H9 (cell line): ENCODE measurements at regions not wholly inside any gene's neighbourhood (a gene's known extent, or its start where the extent isn't known, plus 50 kb on each side); places are given as distances from the start of the nearest gene placed in this dataset.

Source experiments
- DNase-seq: peaks from one replicate; pipeline ENCODE4 v3.0.0-alpha.2; 2017
- H2AFZ ChIP-seq: one replicate; pipeline ENCODE4 v1.6.1; 2013; ENCODE audit warnings: mild to moderate bottlenecking, low read length, control low read depth, moderate library complexity
- H2AK5ac ChIP-seq: 2 replicates; pipeline ENCODE4 v1.6.1; 2013; ENCODE audit warnings: low read length, control low read depth, mixed read lengths; ENCODE audit not compliant: insufficient read length
- H2BK120ac ChIP-seq: one replicate; pipeline ENCODE4 v1.6.1; 2013; ENCODE audit warnings: low read depth, mild to moderate bottlenecking, low read length, control low read depth, inconsistent platforms; ENCODE audit not compliant: poor library complexity, severe bottlenecking
- H2BK12ac ChIP-seq: 2 replicates; pipeline ENCODE4 v1.6.1; 2013; ENCODE audit warnings: low read length, control low read depth, mixed read lengths, low read depth; ENCODE audit not compliant: insufficient read length
- H2BK15ac ChIP-seq: 2 replicates; pipeline ENCODE4 v1.6.1; 2013; ENCODE audit warnings: low read depth, low read length, control low read depth
- H2BK20ac ChIP-seq: one replicate; pipeline ENCODE4 v1.6.1; 2013; ENCODE audit warnings: low read depth, mild to moderate bottlenecking, low read length, control low read depth, inconsistent platforms; ENCODE audit not compliant: poor library complexity, severe bottlenecking
- H2BK5ac ChIP-seq: 2 replicates; pipeline ENCODE4 v1.6.1; 2013; ENCODE audit warnings: low read length, control low read depth, mixed read lengths; ENCODE audit not compliant: insufficient read length
- H3K14ac ChIP-seq: 2 replicates; pipeline ENCODE4 v1.6.1; 2013; ENCODE audit warnings: low read length, control low read depth; ENCODE audit not compliant: insufficient read depth
- H3K18ac ChIP-seq: 2 replicates; pipeline ENCODE4 v1.6.1; 2013; ENCODE audit warnings: low read depth, mild to moderate bottlenecking, mixed read lengths, low read length, control low read depth; ENCODE audit not compliant: insufficient read length
- H3K23ac ChIP-seq: 2 replicates; pipeline ENCODE4 v1.6.1; 2013; ENCODE audit warnings: low read length, control low read depth, mixed read lengths, low read depth; ENCODE audit not compliant: insufficient read length
- H3K23me2 ChIP-seq: 2 replicates; pipeline ENCODE4 v1.6.1; 2013; ENCODE audit warnings: low read depth, mild to moderate bottlenecking, mixed read lengths, low read length, control low read depth; ENCODE audit not compliant: insufficient read length, poor library complexity, severe bottlenecking
- H3K27ac ChIP-seq: 2 replicates; pipeline ENCODE4 v1.5.1; 2013; ENCODE audit warnings: low read length, control low read depth, mixed read lengths, low read depth; ENCODE audit not compliant: insufficient read length
- H3K27me3 ChIP-seq: 2 replicates; pipeline ENCODE4 v1.6.1; 2013; ENCODE audit warnings: low read length, control low read depth, inconsistent platforms; ENCODE audit not compliant: insufficient read depth
- H3K4ac ChIP-seq: 2 replicates; pipeline ENCODE4 v1.6.1; 2013; ENCODE audit warnings: low read depth, mild to moderate bottlenecking, control low read depth, inconsistent platforms, low read length, moderate library complexity
- H3K4me1 ChIP-seq: 2 replicates; pipeline ENCODE4 v1.6.1; 2013; ENCODE audit warnings: low read length, control low read depth, inconsistent platforms; ENCODE audit not compliant: insufficient read depth
- H3K4me2 ChIP-seq: 2 replicates; pipeline ENCODE4 v1.6.1; 2013; ENCODE audit warnings: low read length, control low read depth, mixed read lengths; ENCODE audit not compliant: insufficient read length, insufficient read depth
- H3K56ac ChIP-seq: 2 replicates; pipeline ENCODE4 v1.6.1; 2013; ENCODE audit warnings: low read depth, mild to moderate bottlenecking, mixed read lengths, low read length, control low read depth; ENCODE audit not compliant: insufficient read length
- H3K79me1 ChIP-seq: 2 replicates; pipeline ENCODE4 v1.6.1; 2013; ENCODE audit warnings: low read depth, mild to moderate bottlenecking, moderate library complexity, low read length, control low read depth, inconsistent platforms; ENCODE audit not compliant: insufficient read depth, poor library complexity, severe bottlenecking
- H3K79me2 ChIP-seq: 2 replicates; pipeline ENCODE4 v1.6.1; 2013; ENCODE audit warnings: low read length, control low read depth, inconsistent platforms; ENCODE audit not compliant: insufficient read depth
- H3K9ac ChIP-seq: 2 replicates; pipeline ENCODE4 v1.6.1; 2013; ENCODE audit warnings: low read length, control low read depth, mixed read lengths; ENCODE audit not compliant: insufficient read length; ENCODE audit errors: extremely low read depth
- H3K9me3 ChIP-seq: one replicate; pipeline ENCODE4 v1.6.1; 2013; ENCODE audit warnings: low read depth, low read length, inconsistent platforms; ENCODE audit not compliant: control insufficient read depth
- H3T11ph ChIP-seq: one replicate; pipeline ENCODE4 v1.6.1; 2013; ENCODE audit warnings: mild to moderate bottlenecking, low read length, control low read depth, inconsistent platforms
- H4K20me1 ChIP-seq: one replicate; pipeline ENCODE4 v1.6.1; 2013; ENCODE audit not compliant: control insufficient read depth, insufficient read length, insufficient read depth
- H4K5ac ChIP-seq: 2 replicates; pipeline ENCODE4 v1.6.1; 2013; ENCODE audit warnings: low read depth, mild to moderate bottlenecking, mixed read lengths, low read length, control low read depth; ENCODE audit not compliant: insufficient read length
- H4K8ac ChIP-seq: replicated peaks from 2 replicates; pipeline ENCODE4 v1.6.1; 2013; ENCODE audit warnings: low read length, control low read depth, mixed read lengths, low read depth; ENCODE audit not compliant: insufficient read length
- H4K91ac ChIP-seq: 2 replicates; pipeline ENCODE4 v1.6.1; 2013; ENCODE audit warnings: low read depth, mild to moderate bottlenecking, moderate library complexity, mixed read lengths, low read length, control low read depth; ENCODE audit not compliant: insufficient read length
- H3K27ac Mint-ChIP-seq, 3 experiments: 2 replicates in 2 of 3; 3 replicates in 1 of 3; pipeline ENCODE4 v1.8.0; 2020 to 2021; ENCODE audit warnings: mixed read lengths in 3 of 3, mild to moderate bottlenecking in 1 of 3, moderate library complexity in 1 of 3
- H3K27me3 Mint-ChIP-seq: 2 replicates; pipeline ENCODE4 v1.8.0; 2021; ENCODE audit warnings: low read depth, mild to moderate bottlenecking, moderate library complexity, mixed read lengths
- H3K36me3 Mint-ChIP-seq, 3 experiments: 2 replicates in 2 of 3; 3 replicates in 1 of 3; pipeline ENCODE4 v1.8.0; 2020 to 2021; ENCODE audit warnings: low read depth in 3 of 3, mixed read lengths in 3 of 3; ENCODE audit not compliant: insufficient read depth in 1 of 3
- H3K4me1 Mint-ChIP-seq, 2 experiments: 2 replicates each; pipeline ENCODE4 v1.8.0; 2020; ENCODE audit warnings: mixed read lengths in 2 of 2
- H3K4me3 Mint-ChIP-seq, 2 experiments: 2 replicates in 1 of 2; 3 replicates in 1 of 2; pipeline ENCODE4 v1.8.0; 2020 to 2021; ENCODE audit warnings: mild to moderate bottlenecking in 2 of 2, mixed read lengths in 2 of 2, moderate library complexity in 1 of 2
- H3K9me3 Mint-ChIP-seq, 2 experiments: 2 replicates in 1 of 2; 3 replicates in 1 of 2; pipeline ENCODE4 v1.8.0; 2020; ENCODE audit warnings: mild to moderate bottlenecking in 2 of 2, mixed read lengths in 2 of 2, moderate library complexity in 1 of 2
- CTCF ChIP-seq: fragments of 200-600 bp; sonication (generic); conservative IDR thresholded peaks from 3 replicates; pipeline ENCODE4 v1.8.0; 2021; ENCODE audit warnings: antibody characterized with exemption, mild to moderate bottlenecking
- WGBS: extraction: QIAGEN DNeasy Blood & Tissue Kit; methylation state at CpG from one replicate; pipeline ENCODE4 v1.1.7; 2013; ENCODE audit warnings: missing lambda C conversion rate, low lambda C conversion rate, mixed read lengths; ENCODE audit not compliant: insufficient read length; ENCODE audit errors: extremely low coverage; 5-methylcytosine and 5-hydroxymethylcytosine counted together

- H3K27me3 ChIP-seq, result no peaks in the 10 kb centered on the region
- H3K23me2 ChIP-seq, result peaks cover 4% of the 10 kb centered on the region
- no peak overlapping the region for H3K9ac ChIP-seq
- H4K8ac ChIP-seq, result no peak overlapping the region
- no peak overlapping the region for H3K56ac ChIP-seq
- H2BK120ac ChIP-seq, result no peak overlapping the region
- no peaks in the 10 kb centered on the region for H3K27me3 Mint-ChIP-seq
- H3K79me1 ChIP-seq, result peaks cover 3% of the 10 kb centered on the region
- H3K36me3 Mint-ChIP-seq, result peaks cover 45 to 64% (median 62%) of the 10 kb centered on the region in 3 experiments
- H2BK12ac ChIP-seq, result no peak overlapping the region
- no peaks in the 10 kb centered on the region for H4K20me1 ChIP-seq
- no peaks in the 10 kb centered on the region for H3K4me1 ChIP-seq
- no peak overlapping the region for H3T11ph ChIP-seq
- H2AFZ ChIP-seq, result no peak overlapping the region
- peaks cover 6% of the 10 kb centered on the region; the same call in 1 of the 2 replicates for H3K79me2 ChIP-seq
- no peak overlapping the region for H3K18ac ChIP-seq
- H4K91ac ChIP-seq, result no peak overlapping the region
- no peak overlapping the region for H2BK5ac ChIP-seq
- no peaks in the 10 kb centered on the region for H3K9me3 ChIP-seq
- no peak overlapping the region for H3K4ac ChIP-seq
- no peak overlapping the region for H3K4me3 Mint-ChIP-seq
- no peak for DNase-seq
- H3K27ac ChIP-seq, result no peak overlapping the region
- TF ChIP-seq CTCF, result no peak
- no CpG with 5 or more reads among the region's 9 CpGs for WGBS
- no peaks in the 10 kb centered on the region; a peak in 1 of 5 replicates for H3K9me3 Mint-ChIP-seq
- no peak overlapping the region for H4K5ac ChIP-seq
- H2AK5ac ChIP-seq, result no peak overlapping the region
- no peak overlapping the region; a peak in 1 of 7 replicates for H3K27ac Mint-ChIP-seq
- H3K23ac ChIP-seq, result no peak overlapping the region
- no peak overlapping the region for H3K14ac ChIP-seq
- H3K4me2 ChIP-seq, result no peak overlapping the region
- peaks cover 9% of the 10 kb centered on the region in 2 experiments for H3K4me1 Mint-ChIP-seq
- no peak overlapping the region for H2BK20ac ChIP-seq
- no peak overlapping the region for H2BK15ac ChIP-seq
Measured at GRCh38 chr16:31704138-31704537, 169.5 kb upstream of the ZNF267 start.
